ENCODE measurements at regions not wholly inside any gene's neighbourhood (a gene's known extent, or its start where the extent isn't known, plus 50 kb on each side); places are given as distances from the start of the nearest gene placed in this dataset.

DNA sequence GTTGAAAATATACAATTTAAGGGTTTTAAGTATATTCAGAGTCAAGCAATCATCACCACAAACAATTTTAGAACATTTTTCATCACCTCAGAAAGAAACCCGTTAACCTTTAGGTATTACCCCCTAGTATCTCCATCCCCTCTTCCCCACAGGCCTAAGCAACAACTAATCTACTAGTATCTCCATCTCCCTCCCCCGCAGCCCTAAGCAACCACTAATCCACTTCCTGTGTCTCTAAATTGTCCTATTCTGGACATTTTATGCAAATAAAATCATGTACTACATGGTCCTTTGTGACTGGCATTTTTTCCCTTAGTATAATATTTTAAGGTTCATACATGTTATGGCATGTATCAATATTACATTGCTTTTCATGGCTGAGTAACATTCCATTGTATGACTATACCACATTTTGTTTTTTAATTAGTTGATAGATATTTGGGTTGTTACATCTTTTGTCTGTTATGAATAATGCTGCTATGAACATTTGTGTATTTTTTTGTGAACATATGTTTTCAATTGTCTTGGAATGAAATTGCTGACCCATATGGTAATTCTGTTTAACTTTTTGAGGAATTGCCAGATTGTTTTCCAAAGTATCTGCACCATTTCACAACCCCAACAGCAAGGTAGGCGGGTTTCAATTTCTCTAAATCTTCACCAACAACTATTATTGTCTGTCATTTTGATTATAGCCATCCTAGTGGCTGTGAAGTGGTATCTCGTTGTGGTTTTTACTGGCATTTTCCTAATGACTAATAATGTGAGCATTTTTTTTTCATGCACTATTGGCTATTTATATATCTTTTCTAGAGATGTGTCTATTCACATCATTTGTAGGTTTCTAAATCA lies 215.6 kb upstream of the CD96 start:
- no peak for DNase-seq
- no peaks in the 10 kb centered on the region for H3K36me3 ChIP-seq (replicated peaks in 1 of 2; ENCODE audit: control insufficient read depth in 1 of 2, insufficient read depth in 2 of 2, low read length in 1 of 2)
- H3K9me3 ChIP-seq = no peaks in the 10 kb centered on the region
- no peaks in the 10 kb centered on the region for H3K79me2 ChIP-seq (ENCODE audit: insufficient read depth)
- no peaks in the 10 kb centered on the region for H3K27me3 ChIP-seq (ENCODE audit: insufficient read depth)
- H3K27ac ChIP-seq (ENCODE audit: low read depth in 2 of 2, low read length in 1 of 2) = peak overlapping the region; percentile 12 to 44; a peak in 3 of 4 replicates
- CTCF ChIA-PET = no interaction called here
- peaks cover 25% of the 10 kb centered on the region for H3F3A ChIP-seq (replicated peaks; ENCODE audit: insufficient read depth)
- H4K20me1 ChIP-seq (ENCODE audit: insufficient read depth) = no peaks in the 10 kb centered on the region
- WGBS (ENCODE audit: low lambda C conversion rate) = 57% methylated on average over 4 of the region's 4 CpGs
- TF ChIP-seq EZH2phosphoT487 (IDR thresholded peaks at IDR 0.05; ENCODE audit: borderline replicate concordance, low read depth) (no peak), NFIC (IDR thresholded peaks at IDR 0.05; ENCODE audit: borderline replicate concordance) (peak; percentile 84), TAF1 (IDR thresholded peaks at IDR 0.05; ENCODE audit: borderline replicate concordance, low read depth, low read length) (no peak), JUND (IDR thresholded peaks at IDR 0.05) (peak; percentile 84), RXRA (IDR thresholded peaks at IDR 0.05; ENCODE audit: borderline replicate concordance, low read depth) (peak; percentile 54; the same call in 1 of the 2 replicates), POLR2AphosphoS5 (IDR thresholded peaks at IDR 0.05; ENCODE audit: low read depth, low read length) (peak; percentile 69), TCF12 (IDR thresholded peaks at IDR 0.05) (peak; percentile 99), GATA2 (CRISPR knock-in tag; IDR thresholded peaks at IDR 0.05) (no peak), MEF2A (IDR thresholded peaks at IDR 0.05; ENCODE audit: borderline replicate concordance, low read depth) (peak; percentile 81), TEAD4 (IDR thresholded peaks at IDR 0.05; ENCODE audit: borderline replicate concordance, insufficient read depth) (peak; percentile 89; the same call in 1 of the 2 replicates), FOXM1 (IDR thresholded peaks at IDR 0.05; ENCODE audit: low read depth) (peak; percentile 79), FOSL2 (IDR thresholded peaks at IDR 0.05; ENCODE audit: borderline replicate concordance, low read depth) (peak; percentile 55; the same call in 1 of the 2 replicates), FOXJ3 (CRISPR knock-in tag; IDR thresholded peaks at IDR 0.05) (no peak), EP300 (IDR thresholded peaks at IDR 0.05; ENCODE audit: borderline replicate concordance in 1 of 2, low read depth in 1 of 2, low read length in 1 of 2) (peak; percentile 57 to 88; a peak in 3 of 4 replicates), YY1 (IDR thresholded peaks at IDR 0.05; ENCODE audit: low read depth) (0 out of 2 replicates have a peak, but pooled peaks have one; percentile 19), RCOR1 (IDR thresholded peaks at IDR 0.05; ENCODE audit: low read length) (no peak), GABPA (IDR thresholded peaks at IDR 0.05; ENCODE audit: low read depth) (no peak), ELF1 (IDR thresholded peaks at IDR 0.05) (no peak; the same call in 1 of the 2 replicates), MXI1 (IDR thresholded peaks at IDR 0.05; ENCODE audit: low read depth, low read length) (no peak)
- TF ChIP-seq, protein P1, sequence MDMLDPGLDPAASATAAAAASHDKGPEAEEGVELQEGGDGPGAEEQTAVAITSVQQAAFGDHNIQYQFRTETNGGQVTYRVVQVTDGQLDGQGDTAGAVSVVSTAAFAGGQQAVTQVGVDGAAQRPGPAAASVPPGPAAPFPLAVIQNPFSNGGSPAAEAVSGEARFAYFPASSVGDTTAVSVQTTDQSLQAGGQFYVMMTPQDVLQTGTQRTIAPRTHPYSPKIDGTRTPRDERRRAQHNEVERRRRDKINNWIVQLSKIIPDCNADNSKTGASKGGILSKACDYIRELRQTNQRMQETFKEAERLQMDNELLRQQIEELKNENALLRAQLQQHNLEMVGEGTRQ (IDR thresholded peaks at IDR 0.05; ENCODE audit: borderline replicate concordance, low read depth, low read length) = no peak
- TF ChIP-seq, protein P2, sequence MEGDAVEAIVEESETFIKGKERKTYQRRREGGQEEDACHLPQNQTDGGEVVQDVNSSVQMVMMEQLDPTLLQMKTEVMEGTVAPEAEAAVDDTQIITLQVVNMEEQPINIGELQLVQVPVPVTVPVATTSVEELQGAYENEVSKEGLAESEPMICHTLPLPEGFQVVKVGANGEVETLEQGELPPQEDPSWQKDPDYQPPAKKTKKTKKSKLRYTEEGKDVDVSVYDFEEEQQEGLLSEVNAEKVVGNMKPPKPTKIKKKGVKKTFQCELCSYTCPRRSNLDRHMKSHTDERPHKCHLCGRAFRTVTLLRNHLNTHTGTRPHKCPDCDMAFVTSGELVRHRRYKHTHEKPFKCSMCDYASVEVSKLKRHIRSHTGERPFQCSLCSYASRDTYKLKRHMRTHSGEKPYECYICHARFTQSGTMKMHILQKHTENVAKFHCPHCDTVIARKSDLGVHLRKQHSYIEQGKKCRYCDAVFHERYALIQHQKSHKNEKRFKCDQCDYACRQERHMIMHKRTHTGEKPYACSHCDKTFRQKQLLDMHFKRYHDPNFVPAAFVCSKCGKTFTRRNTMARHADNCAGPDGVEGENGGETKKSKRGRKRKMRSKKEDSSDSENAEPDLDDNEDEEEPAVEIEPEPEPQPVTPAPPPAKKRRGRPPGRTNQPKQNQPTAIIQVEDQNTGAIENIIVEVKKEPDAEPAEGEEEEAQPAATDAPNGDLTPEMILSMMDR (IDR thresholded peaks at IDR 0.05) = no peak; the same call in 1 of the 2 replicates
- TF ChIP-seq, protein P3, sequence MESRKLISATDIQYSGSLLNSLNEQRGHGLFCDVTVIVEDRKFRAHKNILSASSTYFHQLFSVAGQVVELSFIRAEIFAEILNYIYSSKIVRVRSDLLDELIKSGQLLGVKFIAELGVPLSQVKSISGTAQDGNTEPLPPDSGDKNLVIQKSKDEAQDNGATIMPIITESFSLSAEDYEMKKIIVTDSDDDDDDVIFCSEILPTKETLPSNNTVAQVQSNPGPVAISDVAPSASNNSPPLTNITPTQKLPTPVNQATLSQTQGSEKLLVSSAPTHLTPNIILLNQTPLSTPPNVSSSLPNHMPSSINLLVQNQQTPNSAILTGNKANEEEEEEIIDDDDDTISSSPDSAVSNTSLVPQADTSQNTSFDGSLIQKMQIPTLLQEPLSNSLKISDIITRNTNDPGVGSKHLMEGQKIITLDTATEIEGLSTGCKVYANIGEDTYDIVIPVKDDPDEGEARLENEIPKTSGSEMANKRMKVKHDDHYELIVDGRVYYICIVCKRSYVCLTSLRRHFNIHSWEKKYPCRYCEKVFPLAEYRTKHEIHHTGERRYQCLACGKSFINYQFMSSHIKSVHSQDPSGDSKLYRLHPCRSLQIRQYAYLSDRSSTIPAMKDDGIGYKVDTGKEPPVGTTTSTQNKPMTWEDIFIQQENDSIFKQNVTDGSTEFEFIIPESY (IDR thresholded peaks at IDR 0.05; ENCODE audit: borderline replicate concordance, low read depth) = no peak
- TF ChIP-seq, protein P4, sequence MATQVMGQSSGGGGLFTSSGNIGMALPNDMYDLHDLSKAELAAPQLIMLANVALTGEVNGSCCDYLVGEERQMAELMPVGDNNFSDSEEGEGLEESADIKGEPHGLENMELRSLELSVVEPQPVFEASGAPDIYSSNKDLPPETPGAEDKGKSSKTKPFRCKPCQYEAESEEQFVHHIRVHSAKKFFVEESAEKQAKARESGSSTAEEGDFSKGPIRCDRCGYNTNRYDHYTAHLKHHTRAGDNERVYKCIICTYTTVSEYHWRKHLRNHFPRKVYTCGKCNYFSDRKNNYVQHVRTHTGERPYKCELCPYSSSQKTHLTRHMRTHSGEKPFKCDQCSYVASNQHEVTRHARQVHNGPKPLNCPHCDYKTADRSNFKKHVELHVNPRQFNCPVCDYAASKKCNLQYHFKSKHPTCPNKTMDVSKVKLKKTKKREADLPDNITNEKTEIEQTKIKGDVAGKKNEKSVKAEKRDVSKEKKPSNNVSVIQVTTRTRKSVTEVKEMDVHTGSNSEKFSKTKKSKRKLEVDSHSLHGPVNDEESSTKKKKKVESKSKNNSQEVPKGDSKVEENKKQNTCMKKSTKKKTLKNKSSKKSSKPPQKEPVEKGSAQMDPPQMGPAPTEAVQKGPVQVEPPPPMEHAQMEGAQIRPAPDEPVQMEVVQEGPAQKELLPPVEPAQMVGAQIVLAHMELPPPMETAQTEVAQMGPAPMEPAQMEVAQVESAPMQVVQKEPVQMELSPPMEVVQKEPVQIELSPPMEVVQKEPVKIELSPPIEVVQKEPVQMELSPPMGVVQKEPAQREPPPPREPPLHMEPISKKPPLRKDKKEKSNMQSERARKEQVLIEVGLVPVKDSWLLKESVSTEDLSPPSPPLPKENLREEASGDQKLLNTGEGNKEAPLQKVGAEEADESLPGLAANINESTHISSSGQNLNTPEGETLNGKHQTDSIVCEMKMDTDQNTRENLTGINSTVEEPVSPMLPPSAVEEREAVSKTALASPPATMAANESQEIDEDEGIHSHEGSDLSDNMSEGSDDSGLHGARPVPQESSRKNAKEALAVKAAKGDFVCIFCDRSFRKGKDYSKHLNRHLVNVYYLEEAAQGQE (IDR thresholded peaks at IDR 0.05; ENCODE audit: low read depth, low read length) = no peak
- TF ChIP-seq, protein P5, sequence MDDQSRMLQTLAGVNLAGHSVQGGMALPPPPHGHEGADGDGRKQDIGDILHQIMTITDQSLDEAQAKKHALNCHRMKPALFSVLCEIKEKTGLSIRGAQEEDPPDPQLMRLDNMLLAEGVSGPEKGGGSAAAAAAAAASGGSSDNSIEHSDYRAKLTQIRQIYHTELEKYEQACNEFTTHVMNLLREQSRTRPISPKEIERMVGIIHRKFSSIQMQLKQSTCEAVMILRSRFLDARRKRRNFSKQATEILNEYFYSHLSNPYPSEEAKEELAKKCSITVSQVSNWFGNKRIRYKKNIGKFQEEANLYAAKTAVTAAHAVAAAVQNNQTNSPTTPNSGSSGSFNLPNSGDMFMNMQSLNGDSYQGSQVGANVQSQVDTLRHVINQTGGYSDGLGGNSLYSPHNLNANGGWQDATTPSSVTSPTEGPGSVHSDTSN (IDR thresholded peaks at IDR 0.05) = peak; percentile 91
- no peaks in the 10 kb centered on the region for H3K9me2 ChIP-seq
- H3K4me3 ChIP-seq (ENCODE audit: low read depth in 2 of 2, low read length in 1 of 2) = no peak overlapping the region
- no peak overlapping the region for H3K9ac ChIP-seq
- no peak overlapping the region for H2AFZ ChIP-seq (ENCODE audit: low read depth)
- H3K4me1 ChIP-seq (ENCODE audit: control insufficient read depth in 1 of 2, insufficient read depth in 2 of 2, low read depth in 1 of 2, low read length in 1 of 2) = peaks cover 3 to 7% of the 10 kb centered on the region in 2 experiments; a peak in 3 of 4 replicates
- no peak overlapping the region for H3K4me2 ChIP-seq
- POLR2A ChIA-PET = no interaction called here
